Lower leg skin (tissue), 4 donors: ENCODE measurements at regions not wholly inside any gene's neighbourhood (a gene's known extent, or its start where the extent isn't known, plus 50 kb on each side); places are given as distances from the start of the nearest gene placed in this dataset.
"Not testable (repeated sequence)": the region's sequence is repeated elsewhere in the genome, so short reads cannot be mapped to it uniquely, and the experiment has no call there.

Source experiments
- DNase-seq, 2 donors: peaks; one replicate each; pipeline ENCODE4 v3.0.0-alpha.2; 2019; ENCODE audit warnings: low spot score in 2 of 2
- H3K4me3 ChIP-seq: fragments of 200-600 bp; sonication (generic); 2 replicates; pipeline ENCODE4 v1.5.1; 2017; ENCODE audit warnings: mild to moderate bottlenecking, low read depth; ENCODE audit not compliant: poor library complexity, severe bottlenecking
- POLR2A ChIP-seq, 2 donors: fragments of 450-650 bp; IDR thresholded peaks; one replicate each; pipeline ENCODE4 v1.6.1; 2016 to 2017; ENCODE audit warnings: antibody characterized with exemption in 2 of 2, mild to moderate bottlenecking in 1 of 2, moderate library complexity in 1 of 2
- WGBS, 2 donors: methylation state at CpG; one replicate each; pipeline ENCODE4 v1.1.5; 2018; 5-methylcytosine and 5-hydroxymethylcytosine counted together
- intact Hi-C: fragments of 100-400 bp; cut with DNase I; formaldehyde crosslinking; loops from one replicate; pipeline ENCODE4 v1.15.0; 2023; ENCODE audit warnings: low total_unique reads
- TF ChIP-seq, protein P1 (sequence below), 3 donors: fragments of 450-650 bp; IDR thresholded peaks; one replicate each; pipeline ENCODE4 v1.5.1; 2016; ENCODE audit warnings: antibody characterized with exemption in 3 of 3, mild to moderate bottlenecking in 3 of 3, moderate library complexity in 2 of 3

GRCh38 chr5:106393276-106393675, 1277.5 kb downstream of the EFNA5 start:
- WGBS, 2 donors: 97% methylated on average over 1 of the region's 1 CpG
- no peak for DNase-seq
- intact Hi-C loops: no loop called here
- H3K4me3 ChIP-seq: no peak overlapping the region
- TF ChIP-seq, protein P1, sequence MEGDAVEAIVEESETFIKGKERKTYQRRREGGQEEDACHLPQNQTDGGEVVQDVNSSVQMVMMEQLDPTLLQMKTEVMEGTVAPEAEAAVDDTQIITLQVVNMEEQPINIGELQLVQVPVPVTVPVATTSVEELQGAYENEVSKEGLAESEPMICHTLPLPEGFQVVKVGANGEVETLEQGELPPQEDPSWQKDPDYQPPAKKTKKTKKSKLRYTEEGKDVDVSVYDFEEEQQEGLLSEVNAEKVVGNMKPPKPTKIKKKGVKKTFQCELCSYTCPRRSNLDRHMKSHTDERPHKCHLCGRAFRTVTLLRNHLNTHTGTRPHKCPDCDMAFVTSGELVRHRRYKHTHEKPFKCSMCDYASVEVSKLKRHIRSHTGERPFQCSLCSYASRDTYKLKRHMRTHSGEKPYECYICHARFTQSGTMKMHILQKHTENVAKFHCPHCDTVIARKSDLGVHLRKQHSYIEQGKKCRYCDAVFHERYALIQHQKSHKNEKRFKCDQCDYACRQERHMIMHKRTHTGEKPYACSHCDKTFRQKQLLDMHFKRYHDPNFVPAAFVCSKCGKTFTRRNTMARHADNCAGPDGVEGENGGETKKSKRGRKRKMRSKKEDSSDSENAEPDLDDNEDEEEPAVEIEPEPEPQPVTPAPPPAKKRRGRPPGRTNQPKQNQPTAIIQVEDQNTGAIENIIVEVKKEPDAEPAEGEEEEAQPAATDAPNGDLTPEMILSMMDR (IDR thresholded peaks at IDR 0.05): no peak
- TF ChIP-seq POLR2A (IDR thresholded peaks at IDR 0.05): no peak

DNA sequence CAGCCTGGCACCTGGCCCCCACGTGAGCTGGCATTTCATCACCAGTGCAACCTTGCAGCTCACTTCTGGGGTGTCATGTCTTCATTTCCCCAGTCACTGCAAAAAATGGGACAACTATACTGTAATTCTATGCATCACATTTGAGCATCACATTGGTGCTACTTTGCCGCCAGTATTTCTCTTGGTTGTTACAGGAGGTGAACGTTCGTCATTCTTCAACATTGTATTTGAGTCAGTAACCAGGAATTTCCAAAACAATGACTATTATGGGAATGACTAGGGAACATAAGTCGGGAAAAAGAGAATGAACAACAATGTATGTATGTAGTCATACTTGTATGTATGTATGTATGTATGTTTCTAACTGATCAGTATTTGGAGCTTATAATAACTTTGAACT, 1278.0 kb downstream of the EFNA5 start:
- 88% methylated on average over 5 of the region's 5 CpGs for WGBS, 2 donors
- TF ChIP-seq POLR2A (IDR thresholded peaks at IDR 0.05): no peak
- TF ChIP-seq, protein P1 (IDR thresholded peaks at IDR 0.05): no peak
- no peak for DNase-seq
- H3K4me3 ChIP-seq: no peak overlapping the region
- intact Hi-C loops: no loop called here

- 93 to 97% methylated on average over 7 to 12 of the region's 12 CpGs for WGBS, 2 donors
- DNase-seq, H3K4me3 ChIP-seq, intact Hi-C loops: not testable (repeated sequence)
These were observed 1283.0 kb downstream of the EFNA5 start for GRCh38 chr5:106387767-106388166.

GRCh38 chr5:106386287-106386686, 1284.5 kb downstream of the EFNA5 start:
- H3K4me3 ChIP-seq: no peak overlapping the region
- intact Hi-C loops: no loop called here
- no peak for DNase-seq
- WGBS, 2 donors: 84% methylated on average over 3 of the region's 3 CpGs
- no peak for TF ChIP-seq POLR2A (IDR thresholded peaks at IDR 0.05)
- TF ChIP-seq, protein P1 (IDR thresholded peaks at IDR 0.05): no peak

DNA sequence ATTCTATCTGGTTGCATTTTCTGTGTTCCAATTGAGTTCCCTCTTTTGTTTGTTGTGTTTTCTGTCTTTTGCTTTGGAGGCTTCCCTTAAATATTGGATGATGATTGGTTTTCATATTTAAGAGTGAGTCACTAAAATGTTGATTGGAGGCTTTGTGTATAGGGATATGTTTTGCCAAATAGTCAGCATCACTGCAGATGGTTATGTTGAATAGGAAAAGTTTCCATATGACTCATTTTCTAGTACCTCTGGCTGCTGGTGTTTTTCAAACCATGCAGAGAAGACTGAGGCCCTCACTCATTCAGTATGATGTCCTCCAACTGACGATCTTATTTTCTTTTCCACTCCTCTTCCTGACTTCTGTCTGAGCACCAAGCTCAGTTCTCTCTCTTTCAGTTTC, 1290.0 kb downstream of the EFNA5 start:
- 71 to 74% methylated on average over 1 of the region's 1 CpG for WGBS, 2 donors
- no peak overlapping the region for H3K4me3 ChIP-seq
- TF ChIP-seq, protein P1 (IDR thresholded peaks at IDR 0.05): no peak
- no peak for TF ChIP-seq POLR2A (IDR thresholded peaks at IDR 0.05)
- no peak for DNase-seq
- intact Hi-C loops: no loop called here

GRCh38 chr5:106376522-106376921, 1294.2 kb downstream of the EFNA5 start:
- no peak overlapping the region for H3K4me3 ChIP-seq
- WGBS, 2 donors: 27 to 35% methylated on average over 1 of the region's 1 CpG
- TF ChIP-seq POLR2A (IDR thresholded peaks at IDR 0.05): no peak
- TF ChIP-seq, protein P1 (IDR thresholded peaks at IDR 0.05): no peak
- intact Hi-C loops: no loop called here
- no peak for DNase-seq
